ENCODE measurements at regions not wholly inside any gene's neighbourhood (a gene's known extent, or its start where the extent isn't known, plus 50 kb on each side); places are given as distances from the start of the nearest gene placed in this dataset.

- no peak overlapping the region for H3K27ac Mint-ChIP-seq
- no peak overlapping the region for H3K4me3 Mint-ChIP-seq
Observed at GRCh38 chr20:51089840-51090239, 66.9 kb upstream of the KCNG1 start.

GRCh38 chr20:51089272-51089781 lies 66.4 kb upstream of the KCNG1 start:
- TF ChIP-seq CTCF (IDR thresholded peaks at IDR 0.05) = no peak
- no peak overlapping the region for H3K4me3 Mint-ChIP-seq
- no peaks in the 10 kb centered on the region for H3K36me3 Mint-ChIP-seq (ENCODE audit: low read depth)
- H3K9me3 Mint-ChIP-seq = no peaks in the 10 kb centered on the region
- peaks cover 13% of the 10 kb centered on the region for H3K27me3 Mint-ChIP-seq (ENCODE audit: low read depth, poor library complexity)
- H3K4me1 Mint-ChIP-seq = peaks cover 43% of the 10 kb centered on the region
- DNase-seq = no peak
- no peak overlapping the region for H3K27ac Mint-ChIP-seq

More at GRCh38 chr20:51089840-51090239, 66.9 kb upstream of the KCNG1 start:
- H3K9me3 Mint-ChIP-seq = no peaks in the 10 kb centered on the region
- no peaks in the 10 kb centered on the region for H3K36me3 Mint-ChIP-seq (ENCODE audit: low read depth)
- TF ChIP-seq CTCF (IDR thresholded peaks at IDR 0.05) = no peak
- peaks cover 10% of the 10 kb centered on the region for H3K27me3 Mint-ChIP-seq (ENCODE audit: low read depth, poor library complexity)
- H3K4me1 Mint-ChIP-seq = peaks cover 48% of the 10 kb centered on the region
- no peak for DNase-seq

- no peak for DNase-seq
- H3K4me1 Mint-ChIP-seq = peaks cover 25% of the 10 kb centered on the region
- no peaks in the 10 kb centered on the region for H3K9me3 Mint-ChIP-seq
- H3K36me3 Mint-ChIP-seq (ENCODE audit: low read depth) = no peaks in the 10 kb centered on the region
- peaks cover 26% of the 10 kb centered on the region for H3K27me3 Mint-ChIP-seq (ENCODE audit: low read depth, poor library complexity)
- no peak for TF ChIP-seq CTCF (IDR thresholded peaks at IDR 0.05)
- no peak overlapping the region for H3K4me3 Mint-ChIP-seq
- peak overlapping the region; percentile 12 for H3K27ac Mint-ChIP-seq
Observed at GRCh38 chr20:51087266-51087665, 64.4 kb upstream of the KCNG1 start.

DNA sequence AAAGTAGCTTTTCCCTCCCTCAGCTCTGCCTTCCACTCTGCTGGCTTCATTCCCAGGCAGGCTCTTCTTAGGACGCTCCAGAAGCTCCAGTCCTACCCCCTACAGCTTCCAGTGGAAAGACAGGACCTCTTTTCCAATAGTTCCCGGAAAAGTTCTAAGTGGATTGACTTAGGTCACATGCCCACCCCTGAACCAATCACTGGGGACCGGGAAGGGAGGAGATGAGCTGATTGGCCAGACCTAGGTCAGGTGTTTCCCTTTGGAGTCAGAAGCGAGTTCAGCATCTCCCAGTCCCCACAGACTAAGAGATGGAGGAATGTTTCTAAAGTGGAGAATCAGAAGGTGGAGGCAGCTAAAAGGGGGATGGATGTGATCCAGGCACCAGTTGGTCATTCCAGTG lies 62.9 kb upstream of the KCNG1 start:
- peaks cover 16% of the 10 kb centered on the region for H3K4me1 Mint-ChIP-seq
- no peak for TF ChIP-seq CTCF (IDR thresholded peaks at IDR 0.05)
- H3K27me3 Mint-ChIP-seq (ENCODE audit: low read depth, poor library complexity) = peaks cover 22% of the 10 kb centered on the region
- no peak overlapping the region for H3K4me3 Mint-ChIP-seq
- no peak overlapping the region for H3K27ac Mint-ChIP-seq
- DNase-seq = no peak
- H3K9me3 Mint-ChIP-seq = no peaks in the 10 kb centered on the region
- no peaks in the 10 kb centered on the region for H3K36me3 Mint-ChIP-seq (ENCODE audit: low read depth)

GRCh38 chr20:51084593-51085377 lies 61.9 kb upstream of the KCNG1 start:
- TF ChIP-seq CTCF (IDR thresholded peaks at IDR 0.05) = no peak
- H3K9me3 Mint-ChIP-seq = no peaks in the 10 kb centered on the region
- no peak overlapping the region for H3K27ac Mint-ChIP-seq
- peaks cover 23% of the 10 kb centered on the region for H3K27me3 Mint-ChIP-seq (ENCODE audit: low read depth, poor library complexity)
- no peak overlapping the region for H3K4me3 Mint-ChIP-seq
- peaks cover 26% of the 10 kb centered on the region for H3K4me1 Mint-ChIP-seq
- DNase-seq = no peak
- no peaks in the 10 kb centered on the region for H3K36me3 Mint-ChIP-seq (ENCODE audit: low read depth)

DNA sequence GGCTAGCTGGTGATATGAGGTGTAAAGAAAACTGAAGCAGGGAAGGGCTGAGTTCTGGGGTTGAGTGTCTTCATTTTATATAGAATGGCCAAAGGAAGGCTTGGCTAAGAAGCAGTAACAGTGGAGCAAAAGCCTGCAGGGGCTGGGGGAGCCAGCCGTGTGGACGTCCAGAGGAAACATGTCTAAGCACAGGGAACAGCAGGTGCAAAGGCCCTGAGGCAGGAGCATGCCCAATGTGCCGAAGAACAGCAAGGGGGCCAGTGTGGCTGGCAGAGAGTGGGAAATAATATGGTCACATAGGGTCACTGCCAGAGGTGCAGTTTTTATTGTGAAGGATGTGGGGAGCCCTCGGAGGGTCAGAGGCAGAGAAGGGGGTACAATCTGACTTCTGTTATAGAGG lies 60.5 kb upstream of the KCNG1 start:
- H3K36me3 Mint-ChIP-seq (ENCODE audit: low read depth) = no peaks in the 10 kb centered on the region
- peaks cover 31% of the 10 kb centered on the region for H3K27me3 Mint-ChIP-seq (ENCODE audit: low read depth, poor library complexity)
- H3K27ac Mint-ChIP-seq = no peak overlapping the region
- H3K4me3 Mint-ChIP-seq = no peak overlapping the region
- no peak for DNase-seq
- H3K4me1 Mint-ChIP-seq = peaks cover 30% of the 10 kb centered on the region
- TF ChIP-seq CTCF (IDR thresholded peaks at IDR 0.05) = no peak
- no peaks in the 10 kb centered on the region for H3K9me3 Mint-ChIP-seq

All from nephron progenitor cell (in vitro differentiated cells).